ENCODE measurements at regions not wholly inside any gene's neighbourhood (a gene's known extent, or its start where the extent isn't known, plus 50 kb on each side); places are given as distances from the start of the nearest gene placed in this dataset.

- ATAC-seq (ENCODE audit: low FRiP score) (no peak), DNase-seq (ENCODE audit: low spot score) (no peak)
- TF ChIP-seq CTCF (IDR thresholded peaks at IDR 0.05) = no peak
These were observed 658.5 kb downstream of the BRD1 start for GRCh38 chr22:49169074-49169744.

DNA sequence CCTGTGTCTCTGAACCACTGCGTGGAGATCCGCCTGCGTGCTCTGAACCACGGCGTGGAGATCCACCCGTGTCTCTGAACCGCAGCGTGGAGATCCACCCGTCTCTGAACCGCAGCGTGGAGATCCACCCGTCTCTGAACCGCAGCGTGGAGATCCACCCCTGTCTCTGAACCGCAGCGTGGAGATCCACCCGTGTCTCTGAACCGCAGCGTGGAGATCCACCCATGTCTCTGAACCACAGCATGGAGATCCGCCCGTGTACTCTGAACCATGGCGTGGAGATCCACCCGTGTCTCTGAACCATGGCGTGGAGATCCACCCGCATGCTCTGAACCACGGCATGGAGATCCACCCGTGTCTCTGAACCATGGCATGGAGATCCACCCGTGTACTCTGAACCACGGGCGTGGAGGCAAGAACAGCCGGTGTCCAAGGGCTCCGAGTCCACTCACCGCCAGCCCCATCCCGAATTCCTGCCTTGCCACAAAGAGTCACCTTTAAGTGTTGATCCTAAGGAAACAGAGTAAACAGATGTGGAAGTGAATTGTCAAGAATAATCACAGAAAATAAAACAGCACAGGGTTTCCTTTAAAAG is 659.4 kb downstream of the BRD1 start:
- ATAC-seq (ENCODE audit: low FRiP score) (no peak), DNase-seq (ENCODE audit: low spot score) (no peak)
- TF ChIP-seq CTCF (IDR thresholded peaks at IDR 0.05) = no peak

DNA sequence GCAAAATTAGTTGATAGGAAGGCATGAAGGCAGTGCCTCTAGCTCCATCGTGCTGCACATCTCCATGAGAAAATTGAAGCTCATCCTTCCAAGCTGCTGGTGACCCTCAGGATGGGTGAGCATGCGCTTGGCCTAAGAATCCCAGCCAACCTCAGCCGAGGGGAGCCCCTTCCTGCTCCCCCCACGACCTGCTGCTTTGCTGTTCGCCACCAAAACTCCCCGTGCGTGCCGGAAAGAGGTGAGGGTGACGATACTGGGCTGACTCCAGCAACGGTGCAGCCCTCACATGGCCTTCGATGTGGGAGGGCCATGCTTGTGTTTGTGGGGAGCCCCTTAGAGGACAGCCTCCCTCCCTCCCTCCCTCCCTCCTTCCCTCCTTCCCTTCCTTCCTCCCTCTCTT is 660.9 kb downstream of the BRD1 start:
- ATAC-seq (ENCODE audit: low FRiP score) = no peak
- no peak for DNase-seq (ENCODE audit: low spot score)
- no peak for TF ChIP-seq CTCF (IDR thresholded peaks at IDR 0.05)

- TF ChIP-seq CTCF (IDR thresholded peaks at IDR 0.05) = no peak
- DNase-seq (ENCODE audit: low spot score) (no peak), ATAC-seq (ENCODE audit: low FRiP score) (no peak)
These were observed 661.5 kb downstream of the BRD1 start for GRCh38 chr22:49166211-49166610.

DNA sequence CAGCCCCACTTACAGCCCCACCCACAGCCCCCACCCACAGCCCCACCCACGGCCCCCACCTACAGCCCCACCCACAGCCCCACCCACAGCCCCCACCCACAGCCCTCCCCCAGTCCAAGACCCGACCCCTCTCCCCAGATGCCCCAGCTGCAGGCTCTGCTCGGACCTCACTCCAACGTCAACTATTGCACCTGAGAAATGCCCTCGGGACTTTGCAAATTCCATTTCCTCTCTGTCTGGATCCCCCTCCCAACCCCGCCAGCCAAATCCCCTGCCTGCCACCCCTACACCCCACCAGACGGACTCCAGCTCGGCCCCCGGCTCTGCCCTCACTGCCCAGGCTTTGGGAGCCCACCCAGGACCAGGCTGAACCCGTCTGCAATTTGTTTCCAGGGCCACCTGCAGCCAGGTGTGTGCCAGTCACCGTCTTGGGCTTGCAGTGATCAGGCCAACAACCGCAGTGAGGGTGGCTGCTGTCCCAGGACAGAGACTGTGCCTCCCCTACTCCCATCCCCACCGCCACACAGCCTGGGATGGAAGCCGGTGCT is 662.8 kb downstream of the BRD1 start:
- TF ChIP-seq CTCF (IDR thresholded peaks at IDR 0.05) = no peak
- ATAC-seq (ENCODE audit: low FRiP score) (no peak), DNase-seq (ENCODE audit: low spot score) (no peak)

DNA sequence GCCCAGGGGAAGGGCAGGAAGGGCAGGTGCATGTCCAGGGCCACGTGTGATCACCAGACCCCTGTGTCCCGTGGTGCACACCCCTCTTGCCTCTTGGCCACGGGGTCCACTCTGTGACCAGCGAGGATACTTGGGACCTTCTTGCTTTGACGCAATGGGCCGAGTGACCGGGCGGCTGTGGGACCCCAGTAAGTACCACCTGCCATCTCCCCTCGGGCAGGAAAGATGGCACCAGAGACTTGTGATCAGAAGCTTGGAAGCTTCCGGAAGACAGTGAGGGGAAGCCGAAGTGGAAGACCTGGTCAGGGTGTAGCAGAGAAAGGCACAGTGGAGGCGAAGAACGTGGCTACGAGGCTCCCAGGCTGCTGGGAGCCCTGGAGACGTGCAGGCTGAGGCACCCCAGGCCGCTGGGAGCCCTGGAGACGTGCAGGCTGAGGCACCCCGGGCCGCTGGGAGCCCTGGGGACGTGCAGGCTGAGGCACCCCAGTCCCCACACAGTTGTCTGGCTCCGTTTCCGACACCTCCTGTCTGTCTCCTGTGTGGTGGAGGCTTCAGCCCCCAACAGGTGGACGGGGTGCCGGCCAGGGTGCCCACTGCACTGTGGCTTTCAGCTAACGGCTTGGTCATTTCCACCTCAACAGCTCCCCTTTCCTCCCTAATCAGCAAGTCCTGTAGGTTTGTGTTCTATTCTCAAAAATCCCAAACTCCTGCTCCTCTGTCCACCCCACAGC is 663.5 kb downstream of the BRD1 start:
- no peak for TF ChIP-seq CTCF (IDR thresholded peaks at IDR 0.05)
- ATAC-seq (ENCODE audit: low FRiP score) (no peak), DNase-seq (ENCODE audit: low spot score) (no peak)

Measured in omental fat pad (tissue), 3 donors.